PC-3 (cell line): ENCODE measurements at regions not wholly inside any gene's neighbourhood (a gene's known extent, or its start where the extent isn't known, plus 50 kb on each side); places are given as distances from the start of the nearest gene placed in this dataset.

Source experiments
- ATAC-seq: fragments of 200-7000 bp; cut with Tn5 transposase; 2 replicates; pipeline ENCODE4 v1.9.1; 2020; ENCODE audit warnings: mild to moderate bottlenecking, moderate library complexity
- BruUV-seq: library from RNA; stranded (reverse); fragments of 400-500 nt; replicated peaks from 2 replicates; lab custom pipeline; 2021; lab: Mats Ljungman, UMichigan
- CTCF ChIA-PET: fragments of 300-600 bp; sonication (Branson Sonifier 250); formaldehyde crosslinking; loops from one replicate; lab custom pipeline; 2022; ENCODE audit warnings: antibody characterized with exemption; lab: Charles Lee
- POLR2A ChIA-PET: fragments of 300-600 bp; sonication (Branson Sonifier 250); formaldehyde crosslinking; loops from one replicate; lab custom pipeline; 2022; ENCODE audit warnings: antibody characterized with exemption; ENCODE audit not compliant: unreplicated experiment; lab: Charles Lee
- DNase-seq: peaks from one replicate; pipeline ENCODE4 v3.0.0-alpha.2; 2015
- H2AFZ ChIP-seq: fragments of 300-600 bp; sonication (generic); 2 replicates; pipeline ENCODE4 v1.6.0; 2016; ENCODE audit warnings: antibody characterized with exemption, low read length
- H3F3A ChIP-seq: fragments of 300-600 bp; sonication (generic); one replicate; pipeline ENCODE4 v1.6.0; 2017; ENCODE audit warnings: antibody characterized with exemption, low read length, control low read depth, mild to moderate bottlenecking; ENCODE audit not compliant: unreplicated experiment
- H3K27ac ChIP-seq: fragments of 300-600 bp; sonication (generic); 2 replicates; pipeline ENCODE4 v1.5.1; 2016; ENCODE audit warnings: mild to moderate bottlenecking, low read length
- H3K27me3 ChIP-seq: fragments of 300-600 bp; sonication (generic); 2 replicates; pipeline ENCODE4 v1.6.1; 2016; ENCODE audit warnings: low read length, mixed read lengths
- H3K36me3 ChIP-seq: fragments of 300-600 bp; sonication (generic); 2 replicates; pipeline ENCODE4 v1.6.1; 2016; ENCODE audit warnings: low read depth, mixed run types, low read length, mixed read lengths
- H3K4me1 ChIP-seq: fragments of 300-600 bp; sonication (generic); 2 replicates; pipeline ENCODE4 v1.5.1; 2016; ENCODE audit warnings: low read length; ENCODE audit not compliant: insufficient read depth
- H3K4me2 ChIP-seq: fragments of 300-600 bp; sonication (generic); 2 replicates; pipeline ENCODE4 v1.6.0; 2016; ENCODE audit warnings: low read length
- H3K4me3 ChIP-seq: fragments of 300-600 bp; sonication (generic); 2 replicates; pipeline ENCODE4 v1.5.1; 2016; ENCODE audit warnings: mild to moderate bottlenecking, low read length, mixed read lengths
- H3K79me2 ChIP-seq: fragments of 300-600 bp; sonication (generic); 2 replicates; pipeline ENCODE4 v1.6.1; 2017; ENCODE audit warnings: low read length, mixed read lengths
- H3K9ac ChIP-seq: fragments of 300-600 bp; sonication (generic); 2 replicates; pipeline ENCODE4 v1.6.0; 2016; ENCODE audit warnings: mild to moderate bottlenecking, low read length
- H3K9me2 ChIP-seq: fragments of 300-600 bp; sonication (generic); replicated peaks from 2 replicates; pipeline ENCODE4 v1.6.1; 2016; ENCODE audit warnings: mixed run types, low read length, mixed read lengths
- H3K9me3 ChIP-seq: fragments of 300-600 bp; sonication (generic); 2 replicates; pipeline ENCODE4 v1.6.1; 2016; ENCODE audit warnings: low read length, mixed read lengths
- H4K20me1 ChIP-seq: fragments of 300-600 bp; sonication (generic); 2 replicates; pipeline ENCODE4 v1.6.1; 2016; ENCODE audit warnings: low read length, mixed read lengths
- CTCF ChIP-seq: fragments of 300-600 bp; sonication (generic); conservative IDR thresholded peaks from 2 replicates; pipeline ENCODE4 v1.5.1; 2017; ENCODE audit warnings: antibody characterized with exemption, low read depth, mild to moderate bottlenecking, low read length
- EZH2 ChIP-seq: fragments of 300-600 bp; sonication (generic); IDR thresholded peaks from one replicate; pipeline ENCODE4 v1.6.1; 2017; ENCODE audit warnings: antibody characterized with exemption, mild to moderate bottlenecking, low read length; ENCODE audit not compliant: unreplicated experiment
- EZH2phosphoT487 ChIP-seq: fragments of 300-600 bp; sonication (generic); IDR thresholded peaks from 2 replicates; pipeline ENCODE4 v1.6.1; 2018; ENCODE audit warnings: mild to moderate bottlenecking, antibody characterized with exemption, low read length, borderline replicate concordance
- intact Hi-C: fragments of 100-400 bp; cut with micrococcal nuclease; formaldehyde crosslinking; loops from 2 replicates; pipeline ENCODE4 v1.9.0; 2023

- H3K27me3 ChIP-seq, result peaks cover 65% of the 10 kb centered on the region
- no peaks in the 10 kb centered on the region for H3K9me2 ChIP-seq
- POLR2A ChIA-PET, result no interaction called here
- no peaks in the 10 kb centered on the region for H3K79me2 ChIP-seq
- no peaks in the 10 kb centered on the region for H3K4me1 ChIP-seq
- no peak for ATAC-seq
- H2AFZ ChIP-seq, result no peak overlapping the region
- no TSS peak for BruUV-seq
- DNase-seq, result no peak
- no peaks in the 10 kb centered on the region for H3F3A ChIP-seq
- H3K9ac ChIP-seq, result no peak overlapping the region
- intact Hi-C loops, result no loop called here
- no peaks in the 10 kb centered on the region for H3K36me3 ChIP-seq
- no peak overlapping the region for H3K4me2 ChIP-seq
- no peak overlapping the region for H3K27ac ChIP-seq
- CTCF ChIA-PET, result no interaction called here
- no peak for TF ChIP-seq CTCF
- TF ChIP-seq EZH2, result no peak
- no peak for TF ChIP-seq EZH2phosphoT487
- H4K20me1 ChIP-seq, result no peaks in the 10 kb centered on the region
- H3K9me3 ChIP-seq, result no peaks in the 10 kb centered on the region
- no peak overlapping the region for H3K4me3 ChIP-seq
These were observed 70.4 kb downstream of the RCN1 start for GRCh38 chr11:32161293-32161692.

- H3K9me3 ChIP-seq, result no peaks in the 10 kb centered on the region
- ChIA-PET POLR2A (no interaction called here), CTCF (no interaction called here)
- no peak overlapping the region for H3K4me3 ChIP-seq
- no peak overlapping the region for H2AFZ ChIP-seq
- intact Hi-C loops, result no loop called here
- no peaks in the 10 kb centered on the region for H3K79me2 ChIP-seq
- H3K4me1 ChIP-seq, result no peaks in the 10 kb centered on the region
- DNase-seq (no peak), ATAC-seq (no peak)
- H4K20me1 ChIP-seq, result no peaks in the 10 kb centered on the region
- BruUV-seq, result no TSS peak
- H3F3A ChIP-seq, result no peaks in the 10 kb centered on the region
- peaks cover 69% of the 10 kb centered on the region for H3K27me3 ChIP-seq
- H3K9me2 ChIP-seq, result no peaks in the 10 kb centered on the region
- no peak for TF ChIP-seq CTCF
- TF ChIP-seq EZH2phosphoT487, result no peak
- TF ChIP-seq EZH2, result no peak
- no peak overlapping the region for H3K9ac ChIP-seq
- no peaks in the 10 kb centered on the region for H3K36me3 ChIP-seq
- no peak overlapping the region for H3K4me2 ChIP-seq
- no peak overlapping the region for H3K27ac ChIP-seq
These were observed 71.5 kb downstream of the RCN1 start for GRCh38 chr11:32162351-32162750.

GRCh38 chr11:32162906-32163305 lies 72.0 kb downstream of the RCN1 start:
- Histone ChIP-seq H3K36me3 (no peaks in the 10 kb centered on the region), H3K27me3 (peaks cover 69% of the 10 kb centered on the region), H2AFZ (no peak overlapping the region), H4K20me1 (no peaks in the 10 kb centered on the region), H3K4me1 (no peaks in the 10 kb centered on the region), H3K9ac (no peak overlapping the region), H3K9me2 (no peaks in the 10 kb centered on the region), H3K79me2 (no peaks in the 10 kb centered on the region), H3K27ac (no peak overlapping the region), H3F3A (no peaks in the 10 kb centered on the region), H3K4me2 (no peak overlapping the region), H3K9me3 (no peaks in the 10 kb centered on the region), H3K4me3 (no peak overlapping the region)
- ChIA-PET CTCF (no interaction called here), POLR2A (no interaction called here)
- no peak for TF ChIP-seq EZH2
- TF ChIP-seq EZH2phosphoT487, result no peak
- no peak for TF ChIP-seq CTCF
- no peak for ATAC-seq
- no TSS peak for BruUV-seq
- no peak for DNase-seq
- intact Hi-C loops, result no loop called here
